Bronchial epithelial cell (primary cell): ENCODE measurements at regions not wholly inside any gene's neighbourhood (a gene's known extent, or its start where the extent isn't known, plus 50 kb on each side); places are given as distances from the start of the nearest gene placed in this dataset.
A peak's percentile ranks its signal among the peaks of the same experiment; 100 is the strongest.

Source experiments
- DNase-seq: peaks from one replicate; pipeline ENCODE4 v3.0.0-alpha.2; 2010; ENCODE audit warnings: low read depth
- FAIRE-seq: peaks from 2 replicates; lab custom pipeline; 2011; peaks lifted over from hg19 to GRCh38; lab: Jason Lieb, UNC
- H3K27me3 ChIP-seq: 2 replicates; pipeline ENCODE4 v1.5.1; 2011; ENCODE audit warnings: low read length; ENCODE audit not compliant: control insufficient read depth, insufficient read depth
- H3K36me3 ChIP-seq: 2 replicates; pipeline ENCODE4 v1.5.1; 2011; ENCODE audit warnings: low read length; ENCODE audit not compliant: control insufficient read depth, insufficient read depth
- H3K4me3 ChIP-seq: 2 replicates; pipeline ENCODE4 v1.5.1; 2011; ENCODE audit warnings: mild to moderate bottlenecking, low read depth, low read length, control low read depth
- TF ChIP-seq, protein P1 (sequence below): IDR thresholded peaks from 2 replicates; pipeline ENCODE4 v1.5.1; 2011; ENCODE audit warnings: mild to moderate bottlenecking, moderate library complexity, low read length, control low read depth, inconsistent platforms; ENCODE audit not compliant: insufficient read depth, severe bottlenecking

- Histone ChIP-seq H3K36me3 (no peaks in the 10 kb centered on the region), H3K27me3 (no peaks in the 10 kb centered on the region), H3K4me3 (no peak overlapping the region)
- TF ChIP-seq, protein P1, sequence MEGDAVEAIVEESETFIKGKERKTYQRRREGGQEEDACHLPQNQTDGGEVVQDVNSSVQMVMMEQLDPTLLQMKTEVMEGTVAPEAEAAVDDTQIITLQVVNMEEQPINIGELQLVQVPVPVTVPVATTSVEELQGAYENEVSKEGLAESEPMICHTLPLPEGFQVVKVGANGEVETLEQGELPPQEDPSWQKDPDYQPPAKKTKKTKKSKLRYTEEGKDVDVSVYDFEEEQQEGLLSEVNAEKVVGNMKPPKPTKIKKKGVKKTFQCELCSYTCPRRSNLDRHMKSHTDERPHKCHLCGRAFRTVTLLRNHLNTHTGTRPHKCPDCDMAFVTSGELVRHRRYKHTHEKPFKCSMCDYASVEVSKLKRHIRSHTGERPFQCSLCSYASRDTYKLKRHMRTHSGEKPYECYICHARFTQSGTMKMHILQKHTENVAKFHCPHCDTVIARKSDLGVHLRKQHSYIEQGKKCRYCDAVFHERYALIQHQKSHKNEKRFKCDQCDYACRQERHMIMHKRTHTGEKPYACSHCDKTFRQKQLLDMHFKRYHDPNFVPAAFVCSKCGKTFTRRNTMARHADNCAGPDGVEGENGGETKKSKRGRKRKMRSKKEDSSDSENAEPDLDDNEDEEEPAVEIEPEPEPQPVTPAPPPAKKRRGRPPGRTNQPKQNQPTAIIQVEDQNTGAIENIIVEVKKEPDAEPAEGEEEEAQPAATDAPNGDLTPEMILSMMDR, result no peak
- DNase-seq (no peak), FAIRE-seq (no peak)
Measured at GRCh38 chr19:31633014-31633413, 283.8 kb upstream of the TSHZ3 start.

DNA sequence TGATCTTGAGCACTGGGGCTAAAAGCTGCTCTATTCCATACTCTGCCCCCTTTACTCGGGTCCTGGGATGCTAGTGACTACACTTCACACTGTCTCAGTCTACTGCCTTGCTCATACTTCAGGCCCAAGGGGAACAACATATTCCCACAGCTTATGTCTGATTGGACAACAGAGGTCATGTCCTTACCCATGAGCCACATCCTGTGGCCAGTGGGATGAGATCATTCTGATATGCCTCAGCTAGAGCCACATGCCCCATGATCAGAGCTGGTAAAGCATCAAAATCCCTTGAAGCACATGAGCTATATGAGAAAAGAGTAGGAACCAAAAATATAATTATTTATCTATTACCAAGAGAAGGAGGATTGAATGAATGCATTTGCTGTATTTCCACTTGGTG, 290.1 kb upstream of the TSHZ3 start:
- Histone ChIP-seq H3K4me3 (no peak overlapping the region), H3K27me3 (no peaks in the 10 kb centered on the region), H3K36me3 (no peaks in the 10 kb centered on the region)
- DNase-seq, result no peak
- TF ChIP-seq, protein P1, result no peak
- FAIRE-seq, result no peak

DNA sequence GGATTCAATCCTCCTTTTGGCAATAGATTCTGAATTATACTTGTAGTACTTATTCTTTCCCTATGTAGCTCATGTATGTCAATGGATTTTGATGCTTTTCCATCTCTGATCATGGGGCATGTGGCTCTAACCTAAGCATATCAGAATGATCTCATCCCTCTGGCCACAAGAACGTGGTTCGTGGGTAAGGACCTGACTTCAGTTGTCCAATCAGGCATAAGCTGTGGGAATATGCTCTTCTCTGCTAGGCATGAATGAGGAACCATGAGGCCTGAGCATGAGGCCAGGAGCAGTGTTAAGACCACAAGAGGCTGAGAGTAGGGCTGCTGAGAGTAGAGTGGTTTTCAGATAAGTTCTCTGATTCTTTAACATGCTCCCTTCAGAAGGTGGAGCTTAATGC, 292.4 kb upstream of the TSHZ3 start:
- TF ChIP-seq, protein P1, result no peak
- Histone ChIP-seq H3K36me3 (no peaks in the 10 kb centered on the region), H3K4me3 (no peak overlapping the region), H3K27me3 (no peaks in the 10 kb centered on the region)
- no peak for DNase-seq
- FAIRE-seq, result no peak

GRCh38 chr19:31648347-31648746, 299.1 kb upstream of the TSHZ3 start:
- H3K36me3 ChIP-seq, result no peaks in the 10 kb centered on the region
- no peaks in the 10 kb centered on the region for H3K27me3 ChIP-seq
- TF ChIP-seq, protein P1, result no peak
- no peak for FAIRE-seq
- peak; percentile 4 for DNase-seq
- H3K4me3 ChIP-seq, result no peak overlapping the region

DNA sequence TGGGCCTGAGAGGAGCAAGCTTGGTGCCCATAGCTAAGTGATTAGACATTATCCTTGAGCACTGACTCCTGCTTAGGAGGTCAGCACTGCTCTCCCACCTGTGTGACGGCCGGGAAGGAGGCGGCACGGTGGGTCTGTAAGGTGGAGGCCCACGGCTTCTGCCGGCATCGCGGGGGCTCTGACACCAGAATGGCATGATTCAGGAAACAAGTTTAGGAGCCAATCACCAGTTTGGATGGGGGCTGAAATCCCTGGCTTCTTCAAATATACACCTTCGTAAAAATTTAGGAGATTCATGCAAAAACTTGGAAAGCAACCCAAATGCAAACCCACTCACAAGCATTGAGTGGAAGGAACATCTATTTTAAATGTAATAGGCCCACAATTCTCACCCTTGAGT, 307.3 kb upstream of the TSHZ3 start:
- FAIRE-seq, result no peak
- DNase-seq, result no peak
- Histone ChIP-seq H3K4me3 (no peak overlapping the region), H3K36me3 (no peaks in the 10 kb centered on the region), H3K27me3 (no peaks in the 10 kb centered on the region)
- TF ChIP-seq, protein P1, result no peak

DNA sequence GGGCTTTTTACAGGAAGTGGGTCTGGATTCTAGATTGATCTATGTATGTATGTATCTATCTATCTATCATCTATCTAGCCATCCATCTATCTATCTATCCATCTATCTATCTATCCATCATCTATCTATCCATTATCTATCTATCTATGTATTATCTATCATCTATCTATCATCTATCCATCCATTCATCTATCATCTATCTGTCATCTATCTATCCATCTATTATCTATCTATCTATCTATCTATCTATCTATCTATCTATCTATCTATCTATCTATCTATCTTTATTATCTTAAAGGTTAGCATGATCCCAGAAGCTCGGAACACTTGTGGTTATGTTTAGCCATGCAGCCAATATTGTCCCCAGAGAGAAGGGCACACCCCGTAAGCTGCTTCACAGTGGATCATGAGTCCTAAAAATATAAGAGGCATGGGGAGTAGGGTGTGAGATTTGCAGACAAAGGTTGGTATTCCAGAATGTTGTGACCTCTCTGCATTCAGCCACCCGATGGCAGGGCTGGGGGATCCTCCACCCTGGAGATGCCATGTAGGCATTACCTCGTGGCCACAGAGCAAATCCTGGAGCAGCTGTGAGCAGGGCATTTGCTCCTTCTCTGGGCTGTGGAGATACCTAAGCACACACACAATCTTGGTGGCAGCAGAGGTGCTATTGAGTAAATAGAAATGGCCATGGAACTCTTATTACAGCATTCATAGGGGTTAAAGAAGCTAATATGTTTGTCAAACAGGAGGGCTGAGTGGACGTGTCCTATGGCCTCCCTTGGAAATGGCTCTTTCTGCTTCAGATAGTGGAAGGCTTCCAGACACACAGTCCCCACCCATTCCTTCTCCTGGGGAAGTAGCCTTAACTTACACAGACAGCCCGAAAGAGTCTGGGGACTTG, 310.0 kb upstream of the TSHZ3 start:
- no peak for FAIRE-seq
- no peak for DNase-seq
- Histone ChIP-seq H3K27me3 (no peaks in the 10 kb centered on the region), H3K4me3 (no peak overlapping the region), H3K36me3 (no peaks in the 10 kb centered on the region)
- TF ChIP-seq, protein P1, result no peak
